COLO829 (cell line): ENCODE measurements at regions not wholly inside any gene's neighbourhood (a gene's known extent, or its start where the extent isn't known, plus 50 kb on each side); places are given as distances from the start of the nearest gene placed in this dataset.

Experiments
- DNase-seq: peaks from one replicate; pipeline ENCODE4 v3.0.0; 2012; ENCODE audit warnings: low spot score

GRCh38 chr3:10738688-10739372 lies 77.2 kb upstream of the SLC6A11 start:
- DNase-seq, result peak; percentile 22

- DNase-seq, result no peak
Observed at GRCh38 chr3:10740954-10741353, 75.1 kb upstream of the SLC6A11 start.

GRCh38 chr3:10741891-10742671 lies 73.9 kb upstream of the SLC6A11 start:
- DNase-seq, result no peak

GRCh38 chr3:10743366-10744097 lies 72.5 kb upstream of the SLC6A11 start:
- DNase-seq, result no peak

- no peak for DNase-seq
Observed at GRCh38 chr3:10744098-10744465, 71.9 kb upstream of the SLC6A11 start.

- no peak for DNase-seq
Observed at GRCh38 chr3:10745392-10745791, 70.6 kb upstream of the SLC6A11 start.

GRCh38 chr3:10746001-10746400 lies 70.0 kb upstream of the SLC6A11 start:
- no peak for DNase-seq

GRCh38 chr3:10746684-10747083 lies 69.3 kb upstream of the SLC6A11 start:
- no peak for DNase-seq

GRCh38 chr3:10747341-10747740 lies 68.7 kb upstream of the SLC6A11 start:
- no peak for DNase-seq

- no peak for DNase-seq
Observed at GRCh38 chr3:10748040-10748439, 68.0 kb upstream of the SLC6A11 start.

- peak; percentile 8 for DNase-seq
Observed at GRCh38 chr3:10753964-10754363, 62.1 kb upstream of the SLC6A11 start.

GRCh38 chr3:10756546-10756945 lies 59.5 kb upstream of the SLC6A11 start:
- no peak for DNase-seq

- peak; percentile 23 for DNase-seq
Observed at GRCh38 chr3:10757021-10757820, 58.8 kb upstream of the SLC6A11 start.

GRCh38 chr3:10757821-10758130 lies 58.3 kb upstream of the SLC6A11 start:
- no peak for DNase-seq

GRCh38 chr3:10758304-10759037 lies 57.6 kb upstream of the SLC6A11 start:
- peak; percentile 61 for DNase-seq

- no peak for DNase-seq
Observed at GRCh38 chr3:10759495-10759894, 56.5 kb upstream of the SLC6A11 start.

- no peak for DNase-seq
Observed at GRCh38 chr3:10760199-10760598, 55.8 kb upstream of the SLC6A11 start.

- DNase-seq, result no peak
Observed at GRCh38 chr3:10761583-10761982, 54.4 kb upstream of the SLC6A11 start.

GRCh38 chr3:10762116-10762515 lies 53.9 kb upstream of the SLC6A11 start:
- DNase-seq, result no peak

GRCh38 chr3:10762611-10763247 lies 53.3 kb upstream of the SLC6A11 start:
- no peak for DNase-seq

- no peak for DNase-seq
Observed at GRCh38 chr3:10763248-10763620, 52.8 kb upstream of the SLC6A11 start.
